SJCRH30 (cell line): ENCODE measurements at regions not wholly inside any gene's neighbourhood (a gene's known extent, or its start where the extent isn't known, plus 50 kb on each side); places are given as distances from the start of the nearest gene placed in this dataset.

Experiments
- DNase-seq, 2 experiments: peaks; one replicate each; pipeline ENCODE4 v3.0.0-alpha.2; 2015 to 2020
- H3K27ac ChIP-seq: fragments of 250-450 bp; sonication (Bioruptor Pico); 2 replicates; pipeline ENCODE4 v1.5.1; 2020; ENCODE audit warnings: mild to moderate bottlenecking, moderate library complexity
- H3K27me3 ChIP-seq: fragments of 250-450 bp; sonication (Bioruptor Pico); 2 replicates; pipeline ENCODE4 v1.5.1; 2020; ENCODE audit warnings: mild to moderate bottlenecking, moderate library complexity
- H3K36me3 ChIP-seq: fragments of 250-450 bp; sonication (Bioruptor Pico); 2 replicates; pipeline ENCODE4 v1.5.1; 2020; ENCODE audit warnings: mild to moderate bottlenecking, moderate library complexity
- H3K4me1 ChIP-seq: fragments of 250-450 bp; sonication (Bioruptor Pico); 2 replicates; pipeline ENCODE4 v1.5.1; 2020; ENCODE audit warnings: mild to moderate bottlenecking, moderate library complexity
- H3K4me3 ChIP-seq: fragments of 250-450 bp; sonication (Bioruptor Pico); 2 replicates; pipeline ENCODE4 v1.5.1; 2020; ENCODE audit warnings: mild to moderate bottlenecking, moderate library complexity
- H3K9me3 ChIP-seq: fragments of 250-450 bp; sonication (Bioruptor Pico); replicated peaks from 2 replicates; pipeline ENCODE4 v1.5.1; 2020; ENCODE audit warnings: mild to moderate bottlenecking, moderate library complexity

DNA sequence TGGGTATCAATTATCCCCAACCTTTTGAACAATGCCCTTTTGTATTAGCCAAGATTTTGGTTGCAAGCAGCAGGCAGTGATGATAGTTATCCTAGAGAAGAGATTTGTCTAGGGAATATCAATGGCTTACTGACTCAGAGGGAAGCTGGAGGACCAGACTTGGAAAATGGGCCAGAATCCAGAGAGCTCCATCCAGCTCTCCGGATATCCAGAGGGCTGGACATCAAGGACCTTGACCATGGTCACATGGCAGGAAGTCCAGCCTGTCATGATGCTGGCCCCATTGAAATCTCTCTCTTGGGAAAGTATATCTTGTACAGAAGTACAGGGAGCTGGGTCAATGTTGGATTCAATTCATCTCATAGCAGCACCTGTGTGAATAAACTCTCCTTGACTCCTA, 148.5 kb upstream of the PDZRN3 start:
- Histone ChIP-seq H3K4me3 (no peak overlapping the region), H3K27ac (no peak overlapping the region)
- no peak for DNase-seq

DNA sequence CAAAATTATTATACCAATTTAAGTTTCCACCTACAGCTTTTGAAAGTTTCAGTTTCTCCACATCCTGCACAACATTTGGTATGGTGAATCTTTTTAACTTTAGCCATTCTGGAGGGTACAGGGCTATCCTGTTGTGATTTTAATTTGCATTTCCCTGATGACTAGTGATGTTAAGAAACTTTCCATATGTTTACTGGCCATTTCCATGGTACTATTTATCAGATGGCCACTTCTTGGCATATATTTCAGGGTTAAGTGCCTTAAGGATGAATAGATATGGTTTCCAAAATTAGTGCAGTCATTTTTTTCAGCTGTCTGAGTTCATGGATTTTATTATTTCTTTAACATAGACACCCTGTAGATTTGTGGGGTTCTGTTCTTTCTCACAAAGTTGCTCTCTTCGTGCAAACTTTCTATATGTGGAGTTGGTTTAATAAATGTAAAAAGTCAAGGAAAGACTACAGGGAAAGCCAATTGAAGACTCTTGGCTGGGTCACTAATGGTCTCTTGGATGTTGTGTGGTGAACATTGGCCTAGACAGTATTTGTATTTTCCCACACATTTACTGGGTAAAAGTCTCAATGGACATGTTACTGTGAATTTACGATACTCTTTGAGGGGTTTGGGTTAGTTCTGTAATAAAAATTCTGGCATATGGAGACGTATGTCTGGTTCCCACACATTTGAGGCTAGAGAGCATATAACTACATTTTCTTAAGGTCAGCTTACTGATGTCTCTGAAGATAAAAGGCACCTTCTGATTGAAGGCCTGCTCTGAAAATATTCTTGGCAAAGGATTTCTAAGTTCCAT, 147.5 kb upstream of the PDZRN3 start:
- H3K27me3 ChIP-seq, result no peaks in the 10 kb centered on the region
- H3K36me3 ChIP-seq, result no peaks in the 10 kb centered on the region
- no peaks in the 10 kb centered on the region for H3K9me3 ChIP-seq
- no peak for DNase-seq
- no peak overlapping the region for H3K4me3 ChIP-seq
- H3K27ac ChIP-seq, result no peak overlapping the region
- no peaks in the 10 kb centered on the region for H3K4me1 ChIP-seq

More for the DNA sequence above, 148.5 kb upstream of the PDZRN3 start:
- no peaks in the 10 kb centered on the region for H3K4me1 ChIP-seq
- no peaks in the 10 kb centered on the region for H3K9me3 ChIP-seq
- no peaks in the 10 kb centered on the region for H3K27me3 ChIP-seq
- H3K36me3 ChIP-seq, result no peaks in the 10 kb centered on the region

DNA sequence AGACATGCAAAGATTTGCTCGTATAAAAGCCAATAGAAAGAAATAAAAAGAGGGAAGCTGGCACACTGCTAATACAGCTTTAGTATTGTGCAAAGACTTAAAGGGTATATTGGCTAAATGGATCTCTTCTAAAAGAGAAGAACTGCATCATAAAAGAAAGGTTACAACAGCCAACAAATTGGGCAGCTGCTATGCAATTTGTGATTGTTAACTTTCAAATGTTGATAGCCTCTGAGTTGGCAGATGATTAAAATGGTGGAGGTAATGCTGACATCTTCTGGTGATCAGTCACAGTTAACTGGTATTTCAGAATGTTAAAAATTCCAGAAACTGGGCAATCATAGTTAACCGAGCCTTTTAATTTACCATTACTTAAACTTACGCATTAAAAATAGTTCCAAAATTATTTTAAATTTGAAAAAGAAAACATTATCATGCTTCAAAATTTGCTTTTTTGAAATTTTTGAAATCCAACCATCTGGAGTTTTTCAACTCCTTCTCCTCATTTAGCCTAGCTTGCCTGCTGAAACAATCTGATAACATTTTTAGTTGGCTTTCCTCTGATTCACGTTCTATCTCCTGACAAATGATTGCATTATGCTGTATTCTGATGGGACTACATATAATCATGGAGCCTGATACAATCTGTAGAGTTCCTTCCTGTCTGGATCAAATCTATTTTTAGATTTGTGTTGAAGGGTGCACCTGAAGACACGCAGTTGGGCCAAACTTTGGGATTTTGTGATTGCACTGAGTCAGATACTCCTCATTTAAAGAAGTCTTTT, 144.0 kb upstream of the PDZRN3 start:
- no peak for DNase-seq
- H3K4me3 ChIP-seq, result no peak overlapping the region
- H3K27ac ChIP-seq, result no peak overlapping the region
- H3K27me3 ChIP-seq, result no peaks in the 10 kb centered on the region
- H3K4me1 ChIP-seq, result no peaks in the 10 kb centered on the region
- no peaks in the 10 kb centered on the region for H3K36me3 ChIP-seq
- no peaks in the 10 kb centered on the region for H3K9me3 ChIP-seq

DNA sequence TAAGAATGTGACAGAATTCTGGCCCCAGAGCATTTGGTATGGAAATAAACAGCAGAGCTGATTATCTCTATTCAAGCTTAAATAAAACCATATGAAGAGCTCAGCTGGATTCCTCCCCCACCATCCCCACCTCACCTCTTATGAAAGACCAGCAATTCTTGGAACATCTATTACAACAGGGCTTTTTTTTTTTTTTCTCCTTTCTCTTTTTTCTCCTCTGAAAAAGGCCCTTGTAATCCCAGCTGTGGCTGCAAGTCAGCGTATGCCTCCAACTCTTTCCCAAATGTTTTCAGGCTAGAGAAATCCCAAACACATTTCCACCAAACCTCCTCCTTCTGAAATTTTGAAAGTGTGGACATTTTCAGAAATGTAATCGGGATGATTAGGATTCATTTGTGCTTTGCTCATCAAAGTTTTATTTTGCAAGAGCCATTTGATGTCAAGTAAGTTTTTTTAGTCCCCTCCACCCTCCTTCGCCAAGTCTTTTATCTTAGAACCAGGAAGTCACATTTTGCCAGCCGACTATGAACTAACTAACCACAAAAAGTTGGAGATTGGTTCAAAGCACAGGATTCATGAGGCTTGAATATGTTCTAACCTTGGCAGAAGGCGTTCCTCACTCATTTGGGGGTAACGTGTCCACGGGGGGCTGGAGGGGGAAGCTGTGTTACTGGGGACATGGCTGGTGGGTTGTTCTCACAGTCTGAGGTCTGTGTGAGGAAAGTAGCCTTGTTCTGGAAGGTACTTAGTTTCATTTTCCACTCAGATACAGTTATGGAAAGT, 142.0 kb upstream of the PDZRN3 start:
- no peak overlapping the region for H3K27ac ChIP-seq
- H3K9me3 ChIP-seq, result no peaks in the 10 kb centered on the region
- H3K4me3 ChIP-seq, result no peak overlapping the region
- no peak for DNase-seq
- no peaks in the 10 kb centered on the region for H3K4me1 ChIP-seq
- H3K27me3 ChIP-seq, result no peaks in the 10 kb centered on the region
- no peaks in the 10 kb centered on the region for H3K36me3 ChIP-seq

DNA sequence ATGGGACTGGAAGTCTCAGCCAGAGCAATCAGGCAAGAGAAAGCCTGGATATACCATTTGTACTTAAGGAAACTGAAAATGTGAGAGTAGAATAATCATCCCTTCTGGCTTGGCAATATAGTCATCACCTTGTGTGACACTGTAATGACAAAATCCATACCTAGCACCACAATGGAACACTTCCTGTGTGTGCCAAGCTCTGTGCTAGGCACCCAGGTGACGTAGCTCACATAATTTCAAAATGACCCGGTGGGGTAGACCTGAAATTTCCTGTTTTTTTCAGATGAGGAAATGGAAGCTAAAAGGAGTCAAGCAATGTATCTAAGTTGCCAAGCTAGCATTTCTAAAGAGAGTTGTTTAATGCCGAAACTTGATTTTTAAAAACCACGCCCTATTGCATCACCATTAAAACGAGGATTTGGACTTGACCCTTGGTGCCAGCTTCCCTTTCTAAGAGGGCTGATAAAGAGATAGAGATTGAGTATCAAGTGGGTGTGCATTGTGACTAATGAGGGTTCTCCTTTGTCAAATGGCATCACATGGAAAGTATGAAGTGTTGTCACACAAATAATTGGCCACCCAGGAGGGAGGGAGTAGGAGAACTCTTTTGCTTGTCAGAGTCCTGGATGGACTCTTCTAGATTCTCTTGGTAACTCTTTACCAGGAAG, 141.3 kb upstream of the PDZRN3 start:
- DNase-seq, result no peak
- no peaks in the 10 kb centered on the region for H3K27me3 ChIP-seq
- H3K9me3 ChIP-seq, result no peaks in the 10 kb centered on the region
- no peak overlapping the region for H3K27ac ChIP-seq
- no peaks in the 10 kb centered on the region for H3K36me3 ChIP-seq
- no peaks in the 10 kb centered on the region for H3K4me1 ChIP-seq
- H3K4me3 ChIP-seq, result no peak overlapping the region

DNA sequence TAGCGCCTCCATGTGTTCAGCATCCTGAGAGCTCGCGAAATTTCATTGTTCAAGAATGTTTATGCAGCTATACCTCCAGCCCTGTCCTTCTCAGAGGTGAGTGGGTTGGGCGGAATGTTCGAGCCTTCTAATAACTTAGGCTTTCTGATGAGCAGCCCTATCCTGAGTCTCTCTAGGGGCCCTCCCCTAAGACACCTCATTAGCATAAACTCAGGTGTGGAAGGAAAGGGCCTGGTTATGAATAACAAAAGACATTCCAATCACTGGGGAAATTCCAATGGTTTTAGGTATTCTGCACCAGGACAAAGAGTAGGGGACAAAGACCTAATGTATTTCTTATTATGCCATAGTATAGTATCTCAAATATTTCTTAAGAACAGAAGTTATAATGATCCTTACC, 138.1 kb upstream of the PDZRN3 start:
- Histone ChIP-seq H3K36me3 (no peaks in the 10 kb centered on the region), H3K4me3 (no peak overlapping the region), H3K27me3 (no peaks in the 10 kb centered on the region), H3K9me3 (no peaks in the 10 kb centered on the region), H3K27ac (no peak overlapping the region), H3K4me1 (no peaks in the 10 kb centered on the region)
- DNase-seq, result no peak

DNA sequence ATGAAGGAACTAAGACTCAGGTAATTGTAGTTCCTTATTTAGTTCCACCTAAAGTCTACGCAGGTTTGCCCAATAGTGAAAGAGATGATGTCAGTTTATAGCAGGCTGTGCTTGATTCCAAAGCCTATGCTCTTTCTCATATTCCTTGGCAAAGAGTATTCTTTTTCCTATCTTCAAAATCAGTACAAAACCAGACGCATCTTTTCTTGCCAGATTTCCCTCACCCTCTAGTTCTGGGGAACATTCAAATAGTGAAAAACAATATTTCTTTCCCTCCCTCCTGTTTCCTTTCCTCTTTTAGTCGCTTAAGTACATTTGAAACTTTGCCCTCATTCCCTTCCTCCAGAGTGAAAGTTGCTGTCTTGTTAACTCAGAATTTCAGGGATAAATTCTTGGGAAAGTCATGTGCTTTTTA, 134.6 kb upstream of the PDZRN3 start:
- no peak for DNase-seq
- H3K4me1 ChIP-seq, result no peaks in the 10 kb centered on the region; the same call in 1 of the 2 replicates
- H3K36me3 ChIP-seq, result no peaks in the 10 kb centered on the region
- no peaks in the 10 kb centered on the region for H3K9me3 ChIP-seq
- H3K4me3 ChIP-seq, result no peak overlapping the region
- H3K27ac ChIP-seq, result no peak overlapping the region
- H3K27me3 ChIP-seq, result no peaks in the 10 kb centered on the region

DNA sequence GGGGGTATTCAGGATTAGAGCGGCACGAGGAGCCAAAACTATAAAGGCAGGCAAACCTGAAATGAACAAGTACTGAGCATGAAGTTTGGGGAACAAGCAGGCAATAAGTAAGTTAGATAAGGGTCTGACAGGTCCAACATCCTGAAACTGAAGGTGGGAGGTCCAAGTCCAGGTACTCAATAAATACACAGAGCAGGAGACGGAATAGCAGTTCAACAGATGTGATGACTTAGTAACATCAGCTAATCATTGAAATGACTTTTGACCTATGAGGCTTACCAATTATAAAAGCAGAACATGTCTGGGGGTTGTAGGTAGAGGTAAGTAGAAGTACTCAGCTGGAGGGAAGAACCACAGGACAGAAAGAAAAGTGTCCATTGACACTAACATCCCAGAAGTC, 132.8 kb upstream of the PDZRN3 start:
- no peak for DNase-seq

DNA sequence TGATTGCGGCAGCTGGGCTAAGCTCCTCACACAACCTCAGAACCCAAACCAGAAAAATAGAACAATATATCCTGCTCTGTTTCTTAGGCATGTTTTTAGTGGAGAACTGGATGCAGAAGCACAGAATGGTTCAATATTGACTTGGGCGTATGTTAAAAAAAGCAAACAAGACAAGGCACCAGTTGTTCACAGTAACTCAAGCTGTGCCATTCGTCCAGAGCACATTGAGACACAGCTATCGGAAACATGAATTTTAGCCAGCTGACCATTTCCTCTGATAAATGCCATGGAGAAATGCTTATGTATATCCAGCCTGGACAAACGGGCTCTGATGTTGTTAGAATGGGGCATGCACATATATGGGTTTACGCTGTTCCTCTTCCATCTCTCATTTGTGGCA, 129.2 kb upstream of the PDZRN3 start:
- Histone ChIP-seq H3K27me3 (no peaks in the 10 kb centered on the region), H3K9me3 (no peaks in the 10 kb centered on the region), H3K4me3 (no peak overlapping the region), H3K4me1 (peaks cover 8% of the 10 kb centered on the region; the same call in 1 of the 2 replicates), H3K27ac (no peak overlapping the region), H3K36me3 (no peaks in the 10 kb centered on the region)
- peak in 1 of 2 experiments; percentile 54 for DNase-seq

More for the DNA sequence above, 132.8 kb upstream of the PDZRN3 start:
- no peak overlapping the region for H3K27ac ChIP-seq
- no peaks in the 10 kb centered on the region for H3K9me3 ChIP-seq
- H3K4me3 ChIP-seq, result no peak overlapping the region
- no peaks in the 10 kb centered on the region for H3K36me3 ChIP-seq
- peaks cover 8% of the 10 kb centered on the region; the same call in 1 of the 2 replicates for H3K4me1 ChIP-seq
- H3K27me3 ChIP-seq, result no peaks in the 10 kb centered on the region

DNA sequence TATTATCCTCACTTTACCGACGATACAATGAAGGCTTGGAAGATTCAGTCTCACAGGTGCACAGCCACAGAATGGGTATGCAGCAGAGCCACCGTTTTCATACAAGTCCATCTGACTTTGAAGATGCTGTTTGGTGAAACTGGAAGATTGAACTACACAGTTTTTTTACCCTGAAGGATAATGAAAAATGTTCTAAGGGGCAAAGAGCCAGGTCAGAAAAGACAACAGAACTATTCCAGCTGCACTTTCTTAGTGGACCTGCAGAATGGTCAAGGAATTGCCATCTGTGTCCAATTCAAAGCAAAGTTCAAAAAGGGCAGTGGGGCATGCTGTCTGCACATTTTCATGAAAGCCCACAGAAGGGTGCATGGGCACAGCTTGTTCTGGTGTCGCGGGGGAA, 127.6 kb upstream of the PDZRN3 start:
- no peaks in the 10 kb centered on the region for H3K36me3 ChIP-seq
- no peak overlapping the region for H3K27ac ChIP-seq
- no peak for DNase-seq
- no peaks in the 10 kb centered on the region for H3K9me3 ChIP-seq
- peaks cover 8% of the 10 kb centered on the region; the same call in 1 of the 2 replicates for H3K4me1 ChIP-seq
- no peak overlapping the region for H3K4me3 ChIP-seq
- H3K27me3 ChIP-seq, result no peaks in the 10 kb centered on the region

DNA sequence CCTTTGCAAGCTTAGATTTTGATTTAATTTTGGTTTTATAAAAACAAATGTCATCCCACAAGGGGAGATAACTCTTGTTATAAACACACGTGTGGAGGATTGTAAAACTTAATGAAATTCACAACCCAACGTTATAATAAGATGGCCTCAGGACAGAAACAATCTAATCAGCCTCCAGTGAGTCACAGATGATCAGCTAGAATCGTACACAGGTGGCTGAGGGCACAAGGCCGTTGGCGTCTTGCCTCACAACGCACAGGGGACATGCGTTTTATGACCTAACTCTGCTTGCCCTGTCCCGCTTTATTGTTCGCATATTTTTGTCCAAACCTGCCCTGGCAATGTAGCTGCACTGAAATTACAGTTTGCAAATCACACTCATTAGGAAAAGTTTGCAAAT, 121.9 kb upstream of the PDZRN3 start:
- no peaks in the 10 kb centered on the region for H3K36me3 ChIP-seq
- H3K27ac ChIP-seq, result no peak overlapping the region
- no peak for DNase-seq
- no peaks in the 10 kb centered on the region for H3K27me3 ChIP-seq
- H3K9me3 ChIP-seq, result no peaks in the 10 kb centered on the region
- H3K4me3 ChIP-seq, result no peak overlapping the region
- peaks cover 10% of the 10 kb centered on the region; the same call in 1 of the 2 replicates for H3K4me1 ChIP-seq

DNA sequence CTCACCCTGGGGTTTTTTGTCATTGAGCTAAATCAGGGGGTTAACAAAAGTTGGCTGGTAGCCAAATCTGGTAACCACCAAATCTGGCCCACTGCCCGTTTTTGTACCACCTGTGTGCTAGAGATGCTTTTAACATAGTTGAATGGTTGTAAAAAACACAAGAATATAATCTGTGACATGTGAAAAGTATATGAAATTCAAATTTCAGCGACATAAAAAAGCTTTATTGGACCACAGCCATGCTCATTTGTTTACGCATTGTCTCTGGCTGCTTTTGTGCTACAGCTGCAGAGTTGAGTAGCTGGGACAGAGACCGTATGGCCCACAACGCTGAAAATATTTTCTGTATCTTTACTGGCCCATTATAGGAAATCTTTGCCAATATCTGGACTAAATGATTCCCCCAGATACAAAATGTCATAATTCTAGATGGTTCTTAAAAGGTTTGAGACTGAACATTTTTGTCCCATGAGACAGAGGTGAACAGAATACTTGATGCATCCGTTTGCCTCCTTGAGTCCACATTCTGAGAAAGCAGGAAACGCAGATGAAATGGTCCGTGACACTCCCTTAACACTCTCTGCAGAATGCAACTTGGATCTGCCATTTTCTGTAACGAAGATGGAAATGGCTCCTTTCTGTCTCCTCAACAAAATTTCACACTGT, 120.9 kb upstream of the PDZRN3 start:
- no peaks in the 10 kb centered on the region for H3K36me3 ChIP-seq
- H3K9me3 ChIP-seq, result no peaks in the 10 kb centered on the region
- no peak overlapping the region for H3K27ac ChIP-seq
- peak; percentile 15 to 52 for DNase-seq
- no peak overlapping the region for H3K4me3 ChIP-seq
- no peaks in the 10 kb centered on the region for H3K27me3 ChIP-seq
- H3K4me1 ChIP-seq, result peaks cover 10% of the 10 kb centered on the region; the same call in 1 of the 2 replicates

DNA sequence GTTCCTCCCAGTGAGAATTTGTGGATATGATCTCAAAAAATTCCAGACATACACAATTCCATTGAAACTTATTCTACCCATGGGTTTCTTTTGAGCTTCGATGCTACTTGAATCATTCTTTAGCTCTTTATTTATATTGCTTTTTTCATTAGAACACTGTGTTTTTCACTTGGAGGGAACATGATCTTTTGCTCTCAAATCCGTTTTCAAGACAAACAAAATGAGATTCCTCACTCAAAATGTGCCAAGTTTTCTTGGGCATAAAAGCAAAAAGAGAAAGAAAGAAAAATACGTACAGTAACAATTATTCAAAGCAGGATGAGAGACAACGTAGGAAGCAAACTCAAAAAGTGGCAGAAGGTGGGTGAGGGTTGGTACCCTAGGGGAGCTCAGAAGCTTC, 118.8 kb upstream of the PDZRN3 start:
- Histone ChIP-seq H3K36me3 (no peaks in the 10 kb centered on the region), H3K27ac (no peak overlapping the region), H3K9me3 (no peaks in the 10 kb centered on the region), H3K4me3 (no peak overlapping the region), H3K4me1 (peaks cover 19% of the 10 kb centered on the region), H3K27me3 (no peaks in the 10 kb centered on the region)
- DNase-seq, result no peak
